ENCODE measurements at regions not wholly inside any gene's neighbourhood (a gene's known extent, or its start where the extent isn't known, plus 50 kb on each side); places are given as distances from the start of the nearest gene placed in this dataset.

DNA sequence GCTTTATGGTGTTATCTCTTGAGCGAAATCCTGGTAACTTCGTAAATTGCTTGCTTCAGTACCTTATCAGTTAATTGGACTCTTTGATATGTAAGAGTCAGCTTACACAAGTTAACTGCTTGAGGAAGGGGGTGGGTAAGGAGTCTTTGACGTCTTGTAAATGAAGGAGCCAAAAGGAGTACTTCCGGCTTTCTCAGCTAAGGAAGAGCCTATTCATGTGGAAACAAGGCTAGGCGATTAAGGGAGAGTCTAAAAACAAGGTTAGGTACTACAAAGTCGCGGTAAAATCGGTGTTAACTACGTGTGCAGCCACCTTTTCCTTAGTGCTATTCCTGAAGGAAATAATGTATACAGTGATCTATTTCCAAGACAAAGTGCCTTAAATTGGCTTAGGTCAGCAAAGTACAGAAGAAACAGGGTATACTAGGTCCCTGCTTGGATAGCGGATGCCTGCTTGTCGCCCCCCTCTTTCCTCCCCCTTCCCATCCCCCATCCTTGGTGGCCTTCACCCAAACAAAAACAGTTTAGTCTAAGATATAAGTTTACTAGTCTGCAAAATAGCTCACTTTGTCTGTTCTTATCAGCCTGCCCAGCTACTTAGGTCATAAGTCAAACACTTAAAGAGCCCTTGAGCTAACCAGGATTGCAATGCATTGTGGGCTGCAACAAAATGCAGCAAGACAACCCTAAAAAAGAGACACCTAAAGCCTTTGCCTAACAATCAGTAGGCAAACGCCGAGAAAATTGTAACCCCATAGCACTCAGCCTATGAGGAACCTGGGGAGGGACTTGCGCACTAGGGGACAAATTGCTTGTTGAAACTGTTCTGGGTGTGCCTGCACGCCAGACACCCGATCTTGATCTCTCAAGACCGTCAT, 147.3 kb downstream of the TRIM27 start:
- TF ChIP-seq TAF1 (IDR thresholded peaks at IDR 0.05; ENCODE audit: borderline replicate concordance, low read depth, low read length): no peak
- no peak for TF ChIP-seq POLR2A (IDR thresholded peaks at IDR 0.05; ENCODE audit: low read depth, low read length)
- no peak for TF ChIP-seq POLR2AphosphoS5 (IDR thresholded peaks at IDR 0.05; ENCODE audit: low read depth, low read length)

All from GM12892 (cell line).